Mesendoderm (in vitro differentiated cells): ENCODE measurements at regions not wholly inside any gene's neighbourhood (a gene's known extent, or its start where the extent isn't known, plus 50 kb on each side); places are given as distances from the start of the nearest gene placed in this dataset.

Source experiments
- DNase-seq: peaks from one replicate; pipeline ENCODE4 v3.0.0; 2013
- H2AK5ac ChIP-seq: 2 replicates; pipeline ENCODE4 v1.6.1; 2013; ENCODE audit warnings: low read length, inconsistent platforms
- H2BK120ac ChIP-seq: 2 replicates; pipeline ENCODE4 v1.6.1; 2013; ENCODE audit warnings: low read depth, mild to moderate bottlenecking, low read length, moderate library complexity, mixed read lengths
- H2BK15ac ChIP-seq: replicated peaks from 2 replicates; pipeline ENCODE4 v1.6.1; 2013; ENCODE audit warnings: low read depth, mild to moderate bottlenecking, moderate library complexity
- H2BK5ac ChIP-seq: 2 replicates; pipeline ENCODE4 v1.6.1; 2013; ENCODE audit warnings: low read length, inconsistent platforms
- H3K18ac ChIP-seq: 2 replicates; pipeline ENCODE4 v1.6.1; 2013; ENCODE audit warnings: mild to moderate bottlenecking, low read length, mixed read lengths
- H3K23ac ChIP-seq: one replicate; pipeline ENCODE4 v1.6.1; 2013; ENCODE audit warnings: low read length
- H3K27ac ChIP-seq: 2 replicates; pipeline ENCODE4 v1.5.1; 2013; ENCODE audit warnings: low read depth, mild to moderate bottlenecking, inconsistent platforms, low read length, moderate library complexity
- H3K27me3 ChIP-seq: 2 replicates; pipeline ENCODE4 v1.6.1; 2013; ENCODE audit warnings: low read length, control low read depth, mild to moderate bottlenecking, inconsistent platforms; ENCODE audit not compliant: insufficient read depth, poor library complexity
- H3K36me3 ChIP-seq: 2 replicates; pipeline ENCODE4 v1.6.1; 2013; ENCODE audit warnings: low read length, inconsistent platforms; ENCODE audit not compliant: control insufficient read depth, insufficient read depth
- H3K4ac ChIP-seq: one replicate; pipeline ENCODE4 v1.6.1; 2013; ENCODE audit warnings: low read depth, mild to moderate bottlenecking, low read length, moderate library complexity
- H3K4me1 ChIP-seq: 2 replicates; pipeline ENCODE4 v1.6.1; 2013; ENCODE audit warnings: low read depth, low read length, inconsistent platforms; ENCODE audit not compliant: control insufficient read depth
- H3K4me2 ChIP-seq: 2 replicates; pipeline ENCODE4 v1.6.1; 2013; ENCODE audit warnings: low read length
- H3K4me3 ChIP-seq: 2 replicates; pipeline ENCODE4 v1.5.1; 2013; ENCODE audit warnings: mild to moderate bottlenecking, low read length
- H3K56ac ChIP-seq: one replicate; pipeline ENCODE4 v1.6.1; 2013; ENCODE audit warnings: low read length
- H3K79me1 ChIP-seq: 2 replicates; pipeline ENCODE4 v1.6.1; 2013; ENCODE audit warnings: low read length, inconsistent platforms
- H3K79me2 ChIP-seq: 2 replicates; pipeline ENCODE4 v1.6.1; 2013; ENCODE audit warnings: mild to moderate bottlenecking, low read length; ENCODE audit not compliant: control insufficient read depth, insufficient read depth
- H3K9ac ChIP-seq: 2 replicates; pipeline ENCODE4 v1.6.1; 2013; ENCODE audit warnings: low read length, inconsistent platforms
- H4K5ac ChIP-seq: one replicate; pipeline ENCODE4 v1.6.1; 2013; ENCODE audit warnings: low read length
- H4K8ac ChIP-seq: one replicate; pipeline ENCODE4 v1.6.1; 2013; ENCODE audit warnings: low read depth, mild to moderate bottlenecking, control low read depth, low read length, moderate library complexity
- WGBS: extraction: QIAGEN DNeasy Blood & Tissue Kit; methylation state at CpG from one replicate; pipeline ENCODE4 v1.1.7; 2013; ENCODE audit warnings: low lambda C conversion rate, missing lambda C conversion rate; ENCODE audit not compliant: insufficient coverage; ENCODE audit errors: extremely low coverage; 5-methylcytosine and 5-hydroxymethylcytosine counted together

DNA sequence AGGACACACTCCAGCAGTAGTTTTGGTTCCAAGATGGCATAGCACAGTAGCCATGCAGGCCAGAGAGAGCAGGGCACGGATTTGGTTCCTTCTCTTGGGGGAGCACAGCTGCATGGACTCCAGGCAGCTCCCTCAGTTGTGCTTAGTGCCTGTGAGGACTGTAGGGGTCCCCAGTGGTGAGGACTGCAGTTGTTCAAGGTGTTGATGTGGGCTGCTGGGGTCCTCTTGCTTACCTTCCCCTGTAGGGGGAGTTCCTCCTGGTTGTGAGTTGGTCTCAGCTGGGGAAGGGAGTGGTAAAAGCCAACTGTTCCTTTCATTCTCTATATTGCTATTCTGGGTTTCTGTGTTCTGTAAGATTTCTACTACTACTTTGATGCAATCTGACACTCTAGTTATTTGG is 606.5 kb downstream of the MAGEB5 start:
- no peaks in the 10 kb centered on the region for H3K27me3 ChIP-seq
- no peak overlapping the region for H3K4me3 ChIP-seq
- no peak overlapping the region for H2AK5ac ChIP-seq
- H4K8ac ChIP-seq, result no peak overlapping the region
- no peaks in the 10 kb centered on the region for H3K79me1 ChIP-seq
- H3K79me2 ChIP-seq, result no peaks in the 10 kb centered on the region
- no peak overlapping the region for H3K18ac ChIP-seq
- H2BK5ac ChIP-seq, result no peak overlapping the region
- H3K4me1 ChIP-seq, result no peaks in the 10 kb centered on the region
- WGBS, result no CpG with 5 or more reads among the region's 1 CpG
- no peak overlapping the region for H2BK15ac ChIP-seq
- no peak overlapping the region for H3K56ac ChIP-seq
- H3K23ac ChIP-seq, result no peak overlapping the region
- no peak overlapping the region for H3K4me2 ChIP-seq
- H3K36me3 ChIP-seq, result no peaks in the 10 kb centered on the region
- no peak overlapping the region for H2BK120ac ChIP-seq
- DNase-seq, result peak; percentile 55
- H4K5ac ChIP-seq, result no peak overlapping the region
- no peak overlapping the region for H3K27ac ChIP-seq
- no peak overlapping the region for H3K4ac ChIP-seq
- no peak overlapping the region for H3K9ac ChIP-seq

DNA sequence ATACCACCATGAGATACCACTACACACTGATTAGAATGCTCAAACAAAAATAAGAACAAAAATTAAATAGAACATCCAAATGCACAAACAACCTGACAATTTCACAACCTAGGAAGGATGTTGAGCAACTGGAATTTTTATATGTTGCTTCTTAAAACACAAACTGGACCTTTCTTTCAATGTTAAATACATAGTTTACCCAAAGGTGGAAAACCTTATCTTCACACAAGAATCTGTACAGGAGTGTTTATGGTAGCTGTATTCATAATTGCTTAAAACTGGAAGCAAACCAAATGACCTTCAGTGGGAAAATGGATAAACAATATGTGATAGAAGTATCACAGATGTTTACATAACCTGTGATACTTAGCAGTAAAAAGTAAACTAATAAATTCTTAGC is 573.8 kb downstream of the MAGEB5 start:
- Histone ChIP-seq H3K27me3 (no peaks in the 10 kb centered on the region), H3K4me1 (no peaks in the 10 kb centered on the region), H3K9ac (no peak overlapping the region), H2AK5ac (no peak overlapping the region), H2BK5ac (no peak overlapping the region), H3K4me2 (no peak overlapping the region), H4K5ac (no peak overlapping the region), H3K56ac (no peak overlapping the region), H3K79me1 (no peaks in the 10 kb centered on the region), H2BK15ac (no peak overlapping the region), H4K8ac (no peak overlapping the region), H3K18ac (no peak overlapping the region), H3K23ac (no peak overlapping the region), H3K36me3 (no peaks in the 10 kb centered on the region), H2BK120ac (no peak overlapping the region), H3K4me3 (no peak overlapping the region), H3K27ac (no peak overlapping the region), H3K4ac (no peak overlapping the region), H3K79me2 (no peaks in the 10 kb centered on the region)
- no peak for DNase-seq

DNA sequence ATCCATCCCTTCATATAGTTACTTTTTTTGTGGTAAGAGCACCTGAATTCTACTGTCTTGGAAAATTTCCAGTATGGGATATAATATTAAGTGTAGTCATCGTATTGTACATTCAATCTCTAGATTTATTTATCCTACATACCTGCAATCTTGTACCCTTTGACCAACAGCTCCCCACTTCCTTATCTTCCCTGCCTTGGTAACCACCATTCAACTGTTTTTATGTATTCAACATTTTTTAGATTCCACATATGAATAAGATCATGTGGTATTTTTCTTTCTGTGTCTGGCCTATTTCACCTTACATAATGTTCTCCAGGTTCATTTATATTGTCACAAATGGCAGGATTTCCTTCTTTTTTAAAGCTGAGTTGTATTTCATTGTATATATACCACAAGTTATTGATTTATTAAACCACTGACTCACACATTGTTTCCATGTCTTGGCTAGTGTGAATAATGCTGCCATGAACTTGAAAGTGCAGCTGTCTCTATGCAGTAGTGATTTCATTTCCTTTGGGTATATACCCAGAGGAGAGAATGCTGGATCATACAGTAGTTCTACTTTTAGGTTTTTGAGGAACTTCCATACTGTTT is 572.5 kb downstream of the MAGEB5 start:
- no peak overlapping the region for H2BK120ac ChIP-seq
- no peak overlapping the region for H2AK5ac ChIP-seq
- H3K23ac ChIP-seq, result no peak overlapping the region
- H3K18ac ChIP-seq, result no peak overlapping the region
- H3K4ac ChIP-seq, result no peak overlapping the region
- no peaks in the 10 kb centered on the region for H3K79me2 ChIP-seq
- H3K4me1 ChIP-seq, result no peaks in the 10 kb centered on the region
- no peaks in the 10 kb centered on the region for H3K79me1 ChIP-seq
- H3K36me3 ChIP-seq, result no peaks in the 10 kb centered on the region
- H4K8ac ChIP-seq, result no peak overlapping the region
- no peak overlapping the region for H3K4me2 ChIP-seq
- H4K5ac ChIP-seq, result no peak overlapping the region
- H2BK15ac ChIP-seq, result no peak overlapping the region
- no peak overlapping the region for H3K4me3 ChIP-seq
- no peaks in the 10 kb centered on the region for H3K27me3 ChIP-seq
- WGBS, result no CpG with 5 or more reads among the region's 1 CpG
- H2BK5ac ChIP-seq, result no peak overlapping the region
- H3K9ac ChIP-seq, result no peak overlapping the region
- DNase-seq, result no peak
- H3K27ac ChIP-seq, result no peak overlapping the region
- H3K56ac ChIP-seq, result no peak overlapping the region

DNA sequence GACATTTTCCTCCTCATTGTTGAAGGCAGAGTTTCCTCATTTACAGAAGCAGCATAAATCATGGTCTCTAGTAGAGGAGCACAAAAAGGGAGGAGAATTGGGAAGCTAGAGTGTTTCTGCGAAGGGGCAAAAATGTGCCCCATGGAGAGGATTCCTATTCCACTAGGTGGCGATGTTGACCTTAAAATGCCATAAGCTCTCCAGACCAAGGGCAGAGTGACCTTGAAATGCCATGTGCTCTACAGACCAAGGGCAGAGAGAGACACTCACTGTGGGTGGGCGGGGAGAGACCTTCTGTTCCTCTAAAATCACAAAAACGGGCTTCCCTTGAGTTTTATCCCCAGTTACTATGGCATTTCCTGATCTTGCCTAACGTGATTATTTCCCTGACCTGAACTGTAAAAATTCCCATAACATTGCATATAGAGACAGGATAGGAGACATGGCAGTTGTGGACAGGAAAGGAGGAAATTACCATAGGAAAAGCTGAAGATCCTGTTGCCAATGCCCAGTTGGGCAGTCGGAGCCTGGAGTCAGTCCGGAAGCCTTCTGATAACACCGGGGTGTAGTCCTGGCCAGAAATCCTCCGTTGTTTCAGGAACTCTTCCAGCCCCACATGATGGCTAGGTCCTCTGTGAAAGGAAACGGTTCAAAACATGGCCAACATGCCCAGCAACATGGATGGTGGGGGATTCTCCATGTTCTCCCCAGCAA is 567.7 kb downstream of the MAGEB5 start:
- Histone ChIP-seq H3K27ac (no peak overlapping the region), H3K56ac (no peak overlapping the region), H2BK15ac (no peak overlapping the region), H2AK5ac (no peak overlapping the region), H3K9ac (no peak overlapping the region), H3K79me1 (no peaks in the 10 kb centered on the region), H3K27me3 (no peaks in the 10 kb centered on the region), H3K36me3 (no peaks in the 10 kb centered on the region), H3K4me1 (no peaks in the 10 kb centered on the region), H3K79me2 (no peaks in the 10 kb centered on the region), H3K4me3 (no peak overlapping the region), H2BK120ac (no peak overlapping the region), H3K18ac (no peak overlapping the region), H4K8ac (no peak overlapping the region), H4K5ac (no peak overlapping the region), H3K23ac (no peak overlapping the region), H2BK5ac (no peak overlapping the region), H3K4ac (no peak overlapping the region), H3K4me2 (no peak overlapping the region)
- WGBS, result no CpG with 5 or more reads among the region's 10 CpGs
- DNase-seq, result peak; percentile 60

DNA sequence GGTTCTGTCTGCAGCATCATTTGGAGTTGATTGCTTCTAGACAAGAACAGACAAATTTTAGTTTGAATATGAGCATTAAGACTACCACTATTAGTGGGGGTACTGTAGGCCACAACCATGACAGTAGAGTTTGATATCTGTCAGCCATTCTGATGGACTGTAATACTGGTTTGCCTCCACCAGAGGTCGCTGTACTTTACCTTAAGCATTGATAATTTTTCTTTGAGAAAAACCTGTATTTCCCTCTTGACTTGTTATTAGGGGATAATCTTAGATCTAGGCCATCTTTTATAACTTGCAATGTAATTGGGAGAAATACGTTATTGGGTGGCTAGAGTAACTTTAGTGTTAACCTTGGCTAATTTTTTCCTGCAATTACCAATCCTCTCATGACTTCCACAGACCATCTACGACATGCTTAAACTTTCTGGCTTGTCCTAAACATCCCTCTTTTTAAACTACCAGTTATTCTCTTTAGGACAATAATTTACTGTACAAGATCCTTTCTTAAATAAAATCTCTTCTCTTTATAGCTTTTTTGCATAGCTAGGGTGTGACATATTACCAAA is 562.4 kb downstream of the MAGEB5 start:
- no peak overlapping the region for H3K23ac ChIP-seq
- no peak overlapping the region for H2BK120ac ChIP-seq
- H2AK5ac ChIP-seq, result no peak overlapping the region
- H2BK5ac ChIP-seq, result no peak overlapping the region
- H4K8ac ChIP-seq, result no peak overlapping the region
- H3K79me1 ChIP-seq, result no peaks in the 10 kb centered on the region
- no peak overlapping the region for H3K4ac ChIP-seq
- no CpG with 5 or more reads among the region's 3 CpGs for WGBS
- no peak overlapping the region for H4K5ac ChIP-seq
- no peaks in the 10 kb centered on the region for H3K27me3 ChIP-seq
- no peak overlapping the region for H3K4me3 ChIP-seq
- no peaks in the 10 kb centered on the region for H3K36me3 ChIP-seq
- H3K79me2 ChIP-seq, result no peaks in the 10 kb centered on the region
- no peak overlapping the region for H3K18ac ChIP-seq
- no peak overlapping the region for H3K9ac ChIP-seq
- no peak overlapping the region for H3K27ac ChIP-seq
- H3K4me2 ChIP-seq, result no peak overlapping the region
- no peak overlapping the region for H2BK15ac ChIP-seq
- no peak overlapping the region for H3K56ac ChIP-seq
- peak; percentile 48 for DNase-seq
- no peaks in the 10 kb centered on the region for H3K4me1 ChIP-seq
